Stimulated activated CD4-positive, alpha-beta T cell treated with anti-CD3 and anti-CD28 coated beads, Interleukin-4, amount 100 ng/mL, for 1 hour (primary cell): ENCODE measurements at regions not wholly inside any gene's neighbourhood (a gene's known extent, or its start where the extent isn't known, plus 50 kb on each side); places are given as distances from the start of the nearest gene placed in this dataset.
"Not testable (repeated sequence)": the region's sequence is repeated elsewhere in the genome, so short reads cannot be mapped to it uniquely, and the experiment has no call there.

ENCODE experiments used
- DNase-seq: peaks from one replicate; pipeline ENCODE4 v3.0.0-alpha.2; 2020

DNA sequence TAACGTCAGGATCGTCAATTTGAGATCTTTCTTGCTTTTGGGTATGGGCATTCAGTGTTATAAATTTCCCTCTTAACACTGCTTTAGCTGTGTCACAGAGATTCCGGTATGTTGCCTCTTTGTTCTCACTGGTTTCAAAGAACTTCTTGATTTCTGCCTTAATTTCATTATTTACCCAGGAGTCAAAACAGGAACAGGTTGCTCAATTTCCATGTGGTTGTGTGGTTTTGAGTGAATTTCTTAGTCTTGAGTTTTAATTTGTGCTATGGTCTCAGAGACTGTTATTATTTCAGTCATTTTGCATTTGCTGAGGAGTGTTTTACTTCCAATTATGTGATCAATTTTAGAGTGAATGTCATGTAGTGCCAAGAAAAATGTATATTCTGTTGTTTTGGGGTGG, 153.1 kb downstream of the PCDH17 start:
- DNase-seq, result no peak

DNA sequence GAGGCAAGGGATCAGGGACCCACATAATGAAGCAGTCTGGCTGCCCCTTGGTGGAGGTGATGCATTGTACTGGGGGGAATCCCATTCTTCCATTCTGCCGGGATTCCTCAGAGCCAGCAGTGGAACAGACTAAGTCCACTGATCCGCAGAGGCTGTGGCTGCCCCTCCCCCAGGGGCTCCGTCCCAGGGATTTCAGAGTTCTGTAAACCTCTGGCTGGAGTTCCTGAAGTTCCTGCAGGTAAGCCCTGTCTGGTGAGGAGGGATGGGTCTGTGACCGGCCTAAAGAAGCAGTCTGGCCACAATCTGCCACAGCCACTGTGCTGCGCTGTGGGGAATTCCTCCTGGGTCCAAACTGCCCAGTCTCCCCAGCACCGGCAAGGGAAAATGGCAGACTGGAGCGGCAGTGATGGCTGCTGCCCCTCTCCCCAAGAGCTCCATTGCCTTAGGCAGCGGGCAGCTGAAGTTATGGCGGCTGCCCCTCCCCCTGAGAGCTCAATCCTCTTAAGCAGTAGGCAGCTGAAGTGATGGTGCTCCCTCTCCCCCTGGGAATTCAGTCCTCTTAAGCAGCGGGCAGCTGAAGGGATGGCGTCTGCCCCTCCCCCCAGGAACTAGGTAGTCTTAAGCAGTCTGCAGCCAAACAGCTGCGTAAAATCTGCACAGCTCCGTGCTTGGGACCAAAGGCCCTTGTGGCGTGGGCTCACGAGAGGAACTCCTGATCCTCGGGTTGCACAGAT, 155.7 kb downstream of the PCDH17 start:
- DNase-seq, result no peak

DNA sequence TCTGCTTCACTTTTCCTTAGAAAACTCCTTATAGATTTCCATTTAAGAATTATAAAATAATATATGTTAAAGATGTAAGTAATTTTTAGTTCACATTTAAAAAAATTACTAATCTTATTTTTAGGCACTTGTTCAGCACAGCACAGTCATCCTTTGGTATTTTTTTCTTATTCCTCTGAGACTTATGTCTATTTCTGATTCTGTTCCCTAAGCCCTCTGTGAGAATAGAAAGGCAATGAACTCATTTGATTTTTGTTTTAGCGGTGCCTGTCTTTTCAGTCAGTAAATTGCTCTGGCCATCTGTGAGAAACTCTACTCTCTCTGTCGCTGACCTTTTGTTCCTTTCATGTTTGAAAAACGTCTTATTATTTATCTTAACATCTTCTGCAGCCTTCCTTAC, 168.1 kb downstream of the PCDH17 start:
- no peak for DNase-seq

DNA sequence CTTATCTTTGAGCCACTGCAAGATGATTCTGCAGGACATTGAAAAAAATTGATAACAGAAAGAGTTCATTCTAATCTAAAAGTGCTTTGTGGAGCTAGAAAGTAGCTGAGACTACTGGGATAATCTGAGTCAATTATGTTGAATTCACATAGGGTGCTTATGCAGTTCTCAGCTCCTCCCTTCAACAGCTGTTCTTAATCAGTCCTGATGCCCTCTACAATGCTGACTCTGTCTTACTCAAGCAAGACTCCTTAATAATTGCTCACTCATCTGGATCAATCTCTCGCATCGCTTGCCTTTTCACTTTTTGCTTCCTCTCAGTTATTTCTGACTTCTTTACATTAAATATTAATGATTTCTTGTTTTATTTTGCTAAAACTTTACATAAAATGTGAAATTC, 182.1 kb downstream of the PCDH17 start:
- DNase-seq, result no peak

DNA sequence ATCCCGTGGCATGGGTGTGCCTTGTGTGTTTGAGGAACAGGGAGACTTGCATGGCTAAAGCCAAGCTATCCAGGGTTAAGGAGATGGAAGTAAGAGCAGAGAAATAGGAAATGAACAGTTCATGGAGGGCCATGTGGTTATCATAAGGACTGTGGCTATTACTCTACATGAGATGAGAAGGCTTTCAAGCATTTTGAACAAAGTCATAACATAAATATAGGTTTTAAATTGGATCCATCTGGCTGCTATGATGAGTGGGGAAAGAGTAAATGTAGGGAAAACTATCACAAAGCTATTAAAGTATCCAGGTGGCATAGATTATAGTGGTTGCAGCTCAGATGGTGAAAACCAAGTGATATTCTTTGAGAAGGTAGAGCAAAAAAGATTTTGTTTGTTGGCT, 184.1 kb downstream of the PCDH17 start:
- DNase-seq, result no peak

DNA sequence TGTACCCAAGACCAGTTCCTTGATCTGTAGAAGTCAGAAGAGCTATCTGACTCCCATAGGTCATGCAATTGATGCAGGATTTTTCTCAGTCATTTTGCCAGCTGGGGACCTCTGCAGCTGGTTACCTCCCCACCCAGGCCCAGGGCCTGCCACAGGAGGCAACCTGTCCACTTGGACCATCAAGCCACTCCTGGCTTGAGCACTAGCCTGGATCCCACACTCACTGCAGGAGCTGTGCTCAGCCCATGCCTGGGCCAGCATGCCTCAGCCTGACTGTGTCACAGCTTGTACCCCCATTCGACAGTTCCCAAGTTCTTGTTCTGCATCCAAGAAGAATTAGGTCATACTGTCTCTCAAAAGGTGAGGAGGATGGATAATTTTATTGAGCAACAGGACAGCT, 189.4 kb downstream of the PCDH17 start:
- DNase-seq, result no peak

DNA sequence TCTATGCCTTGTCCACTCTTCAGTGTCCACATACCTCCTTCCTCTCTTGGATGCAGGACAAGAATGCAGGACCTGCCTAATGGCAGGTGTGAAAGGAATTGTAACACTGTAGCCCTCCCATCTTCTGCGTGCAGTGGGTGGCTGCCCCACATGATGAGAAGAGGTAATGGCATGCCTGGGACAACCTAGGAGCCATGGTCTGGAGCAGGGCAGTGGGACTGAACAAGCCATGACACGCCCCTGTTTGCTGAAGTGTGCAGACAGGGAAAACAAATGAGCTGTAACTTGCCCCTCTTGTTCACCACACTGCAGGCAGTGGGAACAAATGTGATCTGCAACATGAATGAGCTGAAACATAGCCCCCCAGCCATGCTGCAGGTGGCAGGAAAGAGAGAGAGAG, 192.2 kb downstream of the PCDH17 start:
- no peak for DNase-seq

DNA sequence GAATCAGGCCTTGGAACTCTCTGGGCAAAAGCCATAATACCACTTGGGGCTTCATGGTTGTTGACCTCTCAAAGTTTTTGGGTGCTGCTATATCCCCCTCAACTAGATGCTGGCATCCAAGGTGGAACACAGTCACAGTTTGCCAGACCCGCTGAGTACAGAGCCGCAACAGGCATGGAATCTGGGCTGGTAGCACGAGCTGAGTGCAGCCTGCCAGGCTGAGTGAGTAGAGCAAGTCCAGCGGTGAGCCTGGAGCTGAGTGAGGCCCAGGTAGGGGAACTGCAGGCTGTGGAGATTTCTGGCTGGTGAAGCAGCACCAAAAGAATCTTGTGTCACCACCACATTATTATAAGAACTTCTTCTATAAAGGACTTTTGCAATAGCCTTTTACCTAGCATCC, 192.6 kb downstream of the PCDH17 start:
- no peak for DNase-seq

DNA sequence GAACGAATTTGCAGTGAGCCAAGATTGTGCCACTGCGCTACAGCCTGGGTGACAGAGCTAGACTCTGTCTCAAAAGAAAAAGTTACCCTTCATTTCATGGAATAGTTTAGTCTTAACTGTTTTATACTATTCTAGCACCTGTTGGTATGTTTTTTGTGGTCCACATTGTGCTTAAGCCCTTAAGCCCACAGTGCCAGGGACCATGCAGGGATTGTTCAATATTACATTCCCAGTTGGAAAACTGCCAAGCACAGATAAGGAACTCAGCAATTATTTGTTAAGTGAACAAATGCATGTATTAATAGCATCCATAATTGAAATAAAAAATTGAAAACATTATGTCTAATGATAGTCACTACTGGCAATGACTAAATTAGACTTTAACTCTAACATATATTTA, 193.5 kb downstream of the PCDH17 start:
- DNase-seq, result no peak

DNA sequence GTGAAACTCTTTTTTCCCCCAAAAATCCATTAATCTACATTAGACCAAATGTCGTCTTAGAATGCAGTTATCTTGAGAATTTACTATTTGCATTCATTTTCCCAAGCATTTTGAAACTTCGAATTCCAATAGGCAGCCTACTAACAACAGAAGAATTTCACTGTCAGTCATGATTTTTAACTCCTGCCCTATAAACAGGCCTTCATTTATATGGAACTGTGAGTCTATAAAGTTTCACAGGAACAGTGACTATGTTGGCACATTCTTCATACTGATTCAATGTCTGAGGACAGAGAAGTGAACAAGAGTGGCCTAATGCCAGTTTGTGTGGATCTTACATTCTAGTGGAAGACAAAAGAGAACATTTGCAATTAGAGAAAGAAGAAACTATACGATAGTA, 198.0 kb downstream of the PCDH17 start:
- no peak for DNase-seq

DNA sequence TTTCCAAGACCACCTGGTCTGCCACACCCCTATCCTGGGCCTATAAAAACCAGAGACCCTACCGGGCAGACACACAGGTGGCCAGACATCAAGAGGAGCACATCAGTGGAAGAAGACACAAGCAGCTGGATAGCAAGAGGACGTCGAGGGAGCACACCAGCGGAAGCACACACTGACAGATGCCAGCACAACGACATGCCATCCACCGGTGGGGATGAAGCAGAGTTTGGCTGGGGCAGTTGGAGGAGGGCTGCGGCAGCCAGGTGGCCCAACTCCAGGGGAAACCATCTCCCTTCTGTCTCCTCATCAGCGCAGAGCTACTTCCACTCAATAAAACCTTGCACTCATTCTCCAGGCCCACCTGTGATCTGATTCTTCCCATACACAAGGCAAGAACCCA, 200.6 kb downstream of the PCDH17 start:
- no peak for DNase-seq

DNA sequence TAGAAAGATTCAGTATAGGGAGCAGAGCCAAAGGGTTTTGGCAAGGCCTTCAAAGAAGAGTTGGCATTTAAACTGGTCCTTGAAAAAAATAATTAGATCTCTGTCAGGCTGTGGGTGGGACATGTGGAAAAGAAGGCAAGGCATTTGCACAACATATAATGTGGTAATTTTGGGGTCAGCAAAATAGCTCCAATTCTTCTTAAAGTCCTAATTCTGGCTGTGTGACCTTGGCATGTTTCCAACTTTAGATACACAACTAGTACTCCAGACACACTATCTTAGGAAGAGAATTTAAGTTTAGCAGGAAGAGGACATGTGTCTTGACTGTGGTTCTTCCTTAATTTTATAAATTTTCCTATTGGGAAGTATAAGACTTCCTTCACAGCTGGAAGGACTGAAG, 206.3 kb downstream of the PCDH17 start:
- no peak for DNase-seq

DNA sequence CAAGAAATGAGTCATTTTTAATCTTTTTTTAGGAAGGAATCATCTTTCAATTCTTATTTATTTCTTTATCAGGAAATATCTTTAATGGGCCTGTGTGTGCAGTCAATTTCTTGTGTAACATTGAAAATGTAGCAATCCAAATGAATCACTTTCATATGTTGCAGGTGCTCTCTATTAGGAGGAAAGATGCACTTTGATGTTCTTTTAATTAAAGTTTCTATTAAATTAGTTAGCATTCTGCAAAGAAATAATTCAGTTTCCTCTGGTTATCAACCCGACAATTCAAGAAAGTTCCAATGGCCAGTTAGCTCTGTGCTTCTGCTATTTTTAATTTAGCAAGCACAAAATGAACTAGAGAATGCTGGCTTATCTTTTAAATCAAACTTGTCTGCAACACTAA, 212.0 kb downstream of the PCDH17 start:
- DNase-seq, result no peak

DNA sequence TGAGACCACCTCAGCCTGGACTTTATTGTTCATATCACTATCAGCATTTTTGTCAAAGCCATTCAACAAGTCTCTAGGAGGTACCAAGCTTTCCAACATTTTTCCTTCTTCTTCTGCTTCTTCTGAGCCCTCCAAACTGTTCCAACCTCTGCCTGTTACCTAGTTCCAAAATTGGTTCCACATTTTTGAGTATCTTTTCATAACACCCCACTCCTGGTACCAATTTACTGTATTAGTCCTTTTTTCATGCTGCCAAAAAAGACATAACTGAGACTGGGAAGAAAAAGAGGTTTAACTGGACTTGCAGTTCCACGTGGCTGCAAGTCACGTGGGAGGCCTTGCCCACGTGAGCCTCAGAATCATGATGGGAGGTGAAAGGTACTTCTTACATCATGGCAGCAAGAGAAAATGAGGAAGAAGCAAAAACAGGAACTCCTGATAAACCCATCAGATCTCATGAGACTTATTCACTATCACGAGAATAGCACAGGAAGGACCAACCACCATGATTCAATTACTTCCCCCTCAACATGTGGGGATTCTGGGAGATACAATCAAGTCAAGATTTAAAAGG, 215.1 kb downstream of the PCDH17 start:
- DNase-seq, result no peak

DNA sequence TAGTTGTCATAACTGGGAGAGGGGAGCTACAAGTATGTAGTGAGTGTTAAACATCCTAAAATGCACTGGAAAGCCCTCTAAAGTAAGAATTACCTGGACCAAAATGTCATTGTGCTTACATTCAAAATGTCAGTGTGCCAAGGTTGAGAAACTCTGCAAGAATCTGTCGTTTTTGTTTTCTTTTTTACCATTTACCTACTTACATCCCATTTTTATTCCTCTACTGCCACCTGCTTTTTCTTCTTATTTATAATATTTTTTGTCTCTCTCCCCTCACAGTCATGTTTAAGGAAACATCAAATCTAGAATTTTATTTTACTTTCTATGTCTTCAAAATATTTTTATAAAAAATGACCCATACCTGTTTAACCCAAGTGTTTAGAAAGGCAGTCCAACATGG, 226.4 kb downstream of the PCDH17 start:
- DNase-seq, result no peak

DNA sequence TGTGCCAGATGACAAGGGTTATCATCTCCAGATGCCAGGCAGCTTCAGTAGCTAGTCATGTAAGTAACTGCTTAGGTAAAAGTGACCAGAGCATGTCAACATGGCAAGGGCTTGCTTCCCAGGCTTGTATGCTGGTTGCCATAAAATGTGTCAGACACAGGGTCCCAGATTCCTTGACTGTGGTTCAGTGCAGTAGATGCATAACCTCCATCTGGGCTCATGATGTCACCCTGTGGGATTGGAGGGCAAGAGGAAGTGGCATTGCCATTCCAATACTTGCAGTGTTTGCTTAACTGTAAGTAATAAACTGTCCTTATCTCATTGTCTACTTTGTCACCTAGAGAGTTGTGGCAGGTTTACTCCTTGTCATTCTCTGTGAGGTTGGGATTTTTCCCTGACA, 226.8 kb downstream of the PCDH17 start:
- DNase-seq, result no peak

DNA sequence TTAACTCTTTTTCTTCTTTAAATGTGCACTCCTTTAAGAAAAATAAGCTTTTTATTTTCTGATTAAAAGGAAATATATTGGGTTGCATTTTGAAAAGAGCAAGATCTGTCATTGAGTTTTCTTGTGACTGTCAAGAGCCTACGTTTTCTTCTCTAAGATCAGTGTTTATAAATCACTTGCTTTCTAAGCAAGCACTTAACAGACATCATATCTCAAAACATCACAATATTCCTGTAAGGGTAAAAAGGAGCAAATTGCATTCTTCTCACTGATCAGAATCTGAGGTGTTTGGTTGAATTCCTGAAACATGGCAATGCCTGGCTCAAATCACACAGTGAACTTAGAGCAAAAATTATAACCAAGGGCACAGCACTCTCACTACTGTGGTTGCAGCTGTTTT, 231.3 kb downstream of the PCDH17 start:
- DNase-seq, result no peak

DNA sequence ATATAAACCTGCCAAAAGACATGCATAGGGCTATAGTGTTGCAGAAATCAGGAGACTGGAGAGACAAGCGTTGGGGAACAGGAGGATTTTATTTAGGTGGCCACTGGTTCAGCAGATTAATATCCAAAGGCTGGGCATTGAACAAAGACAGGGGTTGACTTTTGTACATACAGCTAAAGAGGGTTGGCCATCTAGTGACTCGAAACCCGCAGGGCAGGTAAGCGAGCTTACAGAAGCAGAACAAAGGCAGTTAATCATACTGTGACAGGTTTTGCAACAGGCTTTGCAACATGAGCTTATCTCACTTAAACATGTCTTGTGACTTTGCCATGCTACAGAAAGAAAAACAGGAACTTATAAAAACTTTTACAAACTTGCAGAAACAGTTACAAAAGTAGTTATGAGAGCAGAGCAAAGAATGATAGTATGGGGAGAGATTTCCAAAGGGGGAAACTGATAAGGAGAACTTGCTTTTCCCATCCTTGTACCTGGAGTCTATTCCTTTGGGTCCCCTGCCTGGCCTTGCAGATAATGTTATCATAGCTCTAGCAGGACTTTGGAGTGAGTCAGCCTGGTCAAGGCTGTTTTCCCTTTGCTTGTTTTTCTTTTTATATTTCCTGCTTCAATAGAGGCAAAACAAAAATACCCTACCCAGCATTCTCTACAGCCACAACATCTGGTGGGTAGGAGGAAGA, 234.2 kb downstream of the PCDH17 start:
- no peak for DNase-seq

DNA sequence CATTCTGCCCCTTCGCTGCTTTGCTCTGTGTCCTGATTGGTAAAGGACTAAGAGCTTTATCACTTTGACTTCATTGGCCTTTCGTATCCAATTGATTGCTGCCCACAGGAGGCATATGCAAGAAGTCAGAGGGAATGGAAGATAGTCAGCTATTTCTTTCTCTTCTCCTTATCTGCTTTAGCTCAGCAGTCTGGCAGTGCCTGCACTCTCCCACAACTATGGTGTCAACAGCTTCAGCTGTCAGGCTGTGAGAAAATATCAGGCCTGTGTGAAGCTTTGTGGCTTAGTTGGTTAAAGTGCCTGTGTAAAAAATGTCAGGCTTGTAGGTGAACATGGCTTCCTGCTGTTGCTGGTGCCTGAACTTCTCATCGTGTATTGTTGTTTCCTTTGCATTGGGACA, 243.0 kb downstream of the PCDH17 start:
- DNase-seq, result no peak

DNA sequence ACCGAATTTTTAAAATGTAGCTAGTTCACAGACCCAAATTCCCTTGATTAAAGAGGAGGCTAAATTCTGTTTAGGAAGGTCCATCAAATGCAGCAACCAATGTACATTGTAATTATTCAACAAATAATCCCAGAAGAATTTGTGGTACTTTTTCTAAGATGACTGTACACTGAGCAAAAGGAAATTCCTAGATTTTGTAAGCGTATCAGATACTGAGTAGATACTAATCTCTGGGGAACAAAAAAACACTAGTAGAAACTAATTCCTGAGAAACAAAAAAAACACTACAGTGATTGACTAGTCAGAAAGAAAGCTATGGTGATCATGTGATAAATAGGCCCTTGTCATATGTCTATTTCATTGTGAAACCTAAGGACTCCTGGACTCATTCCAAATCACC, 246.1 kb downstream of the PCDH17 start:
- DNase-seq, result no peak

DNA sequence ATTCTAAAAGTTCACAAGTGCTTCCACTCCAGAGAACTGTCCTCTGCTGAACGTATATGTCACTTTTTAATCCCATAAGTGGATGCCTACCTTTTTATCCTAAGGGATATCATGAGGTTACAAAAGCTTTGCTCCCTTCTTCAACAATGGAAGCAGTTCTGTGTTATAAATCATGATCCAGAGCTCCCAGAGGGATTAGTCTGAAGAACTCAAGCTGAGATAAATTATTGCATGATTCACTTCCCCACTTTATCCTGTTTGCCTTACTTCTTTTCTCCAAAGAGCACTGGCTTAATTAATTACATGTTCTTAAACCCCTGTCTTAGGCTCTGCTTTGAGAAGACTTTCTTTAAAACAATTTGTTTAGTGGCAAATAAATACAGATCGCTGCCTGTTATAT, 246.7 kb downstream of the PCDH17 start:
- no peak for DNase-seq

DNA sequence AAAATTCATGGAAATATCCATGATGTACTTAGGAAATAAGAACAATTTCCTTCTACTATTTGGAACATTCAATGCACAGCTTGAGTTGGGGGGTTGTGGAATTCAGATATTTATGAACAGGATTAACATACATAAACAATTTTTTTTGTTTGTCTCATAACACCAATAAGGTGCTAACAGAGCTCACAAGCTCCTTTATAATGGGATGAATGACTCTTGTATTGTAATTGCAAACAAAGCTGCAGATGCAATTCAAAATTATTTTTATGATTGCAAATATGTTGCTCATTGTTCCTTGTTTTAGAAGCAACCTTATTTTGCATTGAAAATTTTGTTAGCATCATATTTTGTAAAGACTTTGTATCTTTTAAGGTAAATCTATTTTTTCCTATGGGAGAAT, 265.7 kb downstream of the PCDH17 start:
- DNase-seq, result no peak

DNA sequence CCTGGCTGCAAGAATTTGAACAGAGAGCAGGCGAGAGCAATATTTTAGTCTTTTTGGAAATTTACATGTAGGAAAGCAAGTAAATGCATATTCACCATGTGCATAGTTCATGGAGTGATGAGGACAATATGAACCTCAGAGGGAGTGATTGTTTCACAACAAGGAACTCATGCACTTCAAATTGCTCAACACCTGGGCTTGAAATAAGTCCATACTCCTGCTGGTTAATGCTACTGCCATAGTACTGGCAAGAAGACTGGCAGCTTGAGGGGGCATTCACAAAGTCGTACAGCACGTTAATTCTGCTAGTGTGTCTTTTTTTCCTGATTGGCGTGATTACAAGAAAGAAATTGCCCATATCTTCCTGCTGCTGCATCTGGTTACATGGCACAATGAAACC, 267.6 kb downstream of the PCDH17 start:
- no peak for DNase-seq

DNA sequence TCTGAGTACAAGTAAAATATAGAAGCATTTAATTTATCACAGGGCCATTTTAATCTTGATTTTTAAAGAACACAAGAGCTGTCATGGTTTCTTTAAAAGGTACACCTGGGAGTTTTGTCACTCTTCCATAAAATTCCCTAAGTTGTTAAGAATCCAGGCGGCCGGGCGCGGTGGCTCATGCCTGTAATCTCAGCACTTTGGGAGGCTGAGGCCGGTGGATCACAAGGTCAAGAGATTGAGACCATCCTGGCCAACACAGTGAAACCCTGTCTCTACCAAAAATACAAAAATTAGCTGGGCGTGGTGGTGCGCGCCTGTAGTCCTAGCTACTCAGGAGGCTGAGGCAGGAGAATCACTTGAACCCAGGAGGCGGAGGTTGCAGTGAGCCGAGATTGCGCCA, 278.3 kb downstream of the PCDH17 start:
- not testable (repeated sequence) for DNase-seq

DNA sequence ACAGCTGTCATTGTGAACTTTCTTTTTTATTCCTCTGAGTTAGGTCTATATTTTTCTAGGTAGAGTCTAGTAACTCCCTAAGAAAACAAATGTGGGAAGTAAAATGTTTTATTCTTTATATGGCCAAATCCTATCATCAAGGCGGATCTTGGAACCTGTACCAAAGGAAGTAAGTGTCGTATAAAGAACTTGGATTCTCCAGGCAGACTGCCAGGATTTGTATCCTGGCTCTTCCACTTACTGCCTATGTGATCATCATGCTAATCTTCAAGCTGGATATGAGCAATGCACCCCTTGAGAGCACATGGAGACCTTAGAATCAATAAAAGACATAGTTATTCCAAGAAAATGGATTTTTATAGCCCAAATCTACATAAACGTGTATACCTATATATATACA, 286.5 kb downstream of the PCDH17 start:
- no peak for DNase-seq
